ENCODE measurements at regions not wholly inside any gene's neighbourhood (a gene's known extent, or its start where the extent isn't known, plus 50 kb on each side); places are given as distances from the start of the nearest gene placed in this dataset.

- Histone ChIP-seq H3K27ac (no peak overlapping the region), H3K9me3 (no peaks in the 10 kb centered on the region), H3K36me3 (no peaks in the 10 kb centered on the region), H3K27me3 (no peaks in the 10 kb centered on the region), H3K4me1 (peaks cover 0 to 16% (median 12%) of the 10 kb centered on the region in 4 donors), H3K4me3 (no peak overlapping the region)
- intact Hi-C loops (cut with DNase I) = no loop called here
- no peak for DNase-seq
- TF ChIP-seq EP300 (IDR thresholded peaks at IDR 0.05) = no peak
- no peak for TF ChIP-seq POLR2A (IDR thresholded peaks at IDR 0.05)
- no peak for TF ChIP-seq CTCF (IDR thresholded peaks at IDR 0.05)
- no peak for TF ChIP-seq POLR2AphosphoS5 (IDR thresholded peaks at IDR 0.05)
- 86 to 95% methylated on average over 3 of the region's 3 CpGs for WGBS, 2 donors
Measured at GRCh38 chr2:12607971-12608370, 108.8 kb upstream of the TRIB2 start.

GRCh38 chr2:12610314-12610713, 106.4 kb upstream of the TRIB2 start:
- no peak overlapping the region for H3K27ac ChIP-seq
- H3K4me3 ChIP-seq = no peak overlapping the region
- TF ChIP-seq POLR2AphosphoS5 (IDR thresholded peaks at IDR 0.05) (no peak), POLR2A (IDR thresholded peaks at IDR 0.05) (no peak), EP300 (IDR thresholded peaks at IDR 0.05) (no peak), CTCF (IDR thresholded peaks at IDR 0.05) (no peak)
- no peak for DNase-seq
- intact Hi-C loops (cut with DNase I) = no loop called here
- peaks cover 0 to 16% (median 13%) of the 10 kb centered on the region in 4 donors for H3K4me1 ChIP-seq
- no peaks in the 10 kb centered on the region for H3K36me3 ChIP-seq
- H3K9me3 ChIP-seq = no peaks in the 10 kb centered on the region
- H3K27me3 ChIP-seq = no peaks in the 10 kb centered on the region

GRCh38 chr2:12612168-12612567, 104.6 kb upstream of the TRIB2 start:
- no peaks in the 10 kb centered on the region for H3K36me3 ChIP-seq
- no peak for DNase-seq
- H3K9me3 ChIP-seq = no peaks in the 10 kb centered on the region
- TF ChIP-seq EP300 (IDR thresholded peaks at IDR 0.05) (no peak), CTCF (IDR thresholded peaks at IDR 0.05) (no peak), POLR2AphosphoS5 (IDR thresholded peaks at IDR 0.05) (no peak), POLR2A (IDR thresholded peaks at IDR 0.05) (no peak)
- 69 to 80% methylated on average over 2 of the region's 2 CpGs for WGBS, 2 donors
- H3K4me3 ChIP-seq = no peak overlapping the region
- no peak overlapping the region for H3K27ac ChIP-seq
- H3K27me3 ChIP-seq = no peaks in the 10 kb centered on the region
- H3K4me1 ChIP-seq = peaks cover 0 to 11% (median 3%) of the 10 kb centered on the region in 4 donors
- intact Hi-C loops (cut with DNase I) = no loop called here

GRCh38 chr2:12612671-12613070, 104.1 kb upstream of the TRIB2 start:
- TF ChIP-seq POLR2AphosphoS5 (IDR thresholded peaks at IDR 0.05) = no peak
- TF ChIP-seq EP300 (IDR thresholded peaks at IDR 0.05) = no peak
- TF ChIP-seq CTCF (IDR thresholded peaks at IDR 0.05) = no peak
- TF ChIP-seq POLR2A (IDR thresholded peaks at IDR 0.05) = no peak
- no peak for DNase-seq
- Histone ChIP-seq H3K36me3 (no peaks in the 10 kb centered on the region), H3K4me1 (peaks cover 0 to 17% (median 5%) of the 10 kb centered on the region in 4 donors), H3K27me3 (no peaks in the 10 kb centered on the region), H3K4me3 (no peak overlapping the region), H3K9me3 (no peaks in the 10 kb centered on the region), H3K27ac (no peak overlapping the region)
- intact Hi-C loops (cut with DNase I) = no loop called here
- 44 to 65% methylated on average over 2 of the region's 2 CpGs for WGBS, 2 donors

GRCh38 chr2:12613137-12613835, 103.5 kb upstream of the TRIB2 start:
- TF ChIP-seq POLR2AphosphoS5 (IDR thresholded peaks at IDR 0.05) (no peak), POLR2A (IDR thresholded peaks at IDR 0.05) (no peak), CTCF (IDR thresholded peaks at IDR 0.05) (no peak)
- intact Hi-C loops (cut with DNase I) = no loop called here
- 51 to 71% methylated on average over 7 of the region's 7 CpGs for WGBS, 2 donors
- Histone ChIP-seq H3K36me3 (no peaks in the 10 kb centered on the region), H3K27ac (no peak overlapping the region), H3K4me1 (peaks cover 0 to 22% (median 7%) of the 10 kb centered on the region in 4 donors), H3K4me3 (no peak overlapping the region), H3K27me3 (no peaks in the 10 kb centered on the region), H3K9me3 (no peaks in the 10 kb centered on the region)
- DNase-seq = no peak
